Hematopoietic multipotent progenitor cell treated with erythropoietin and hydrocortisone succinate and interleukin-3 and kit ligand, for 17 days (in vitro differentiated cells): ENCODE measurements at regions not wholly inside any gene's neighbourhood (a gene's known extent, or its start where the extent isn't known, plus 50 kb on each side); places are given as distances from the start of the nearest gene placed in this dataset.
"Not testable (repeated sequence)": the region's sequence is repeated elsewhere in the genome, so short reads cannot be mapped to it uniquely, and the experiment has no call there.

Experiments
- DNase-seq: peaks from one replicate; pipeline ENCODE4 v3.0.0-alpha.2; 2015; ENCODE audit warnings: low spot score

- no peak for DNase-seq
Observed at GRCh38 chr6:44742201-44742600, 354.7 kb downstream of the CDC5L start.

- DNase-seq, result no peak
Observed at GRCh38 chr6:44742828-44743372, 355.4 kb downstream of the CDC5L start.

GRCh38 chr6:44760116-44760515, 372.6 kb downstream of the CDC5L start:
- not testable (repeated sequence) for DNase-seq

GRCh38 chr6:44761046-44761445, 373.5 kb downstream of the CDC5L start:
- no peak for DNase-seq

GRCh38 chr6:44762496-44762895, 375.0 kb downstream of the CDC5L start:
- no peak for DNase-seq

- DNase-seq, result no peak
Observed at GRCh38 chr6:44771647-44772415, 384.3 kb downstream of the CDC5L start.

GRCh38 chr6:44772838-44773237, 385.3 kb downstream of the CDC5L start:
- no peak for DNase-seq

- DNase-seq, result no peak
Observed at GRCh38 chr6:44775121-44775520, 387.6 kb downstream of the CDC5L start.

GRCh38 chr6:44776344-44776743, 388.8 kb downstream of the CDC5L start:
- DNase-seq, result no peak

GRCh38 chr6:44778513-44778912, 391.0 kb downstream of the CDC5L start:
- no peak for DNase-seq
